Smooth muscle cell (in vitro differentiated cells): ENCODE measurements at regions not wholly inside any gene's neighbourhood (a gene's known extent, or its start where the extent isn't known, plus 50 kb on each side); places are given as distances from the start of the nearest gene placed in this dataset.

Experiments
- DNase-seq: peaks from one replicate; lab custom pipeline; 2025; ENCODE audit not compliant: unreplicated experiment; lab: John Stamatoyannopoulos, UW
- H2AFZ ChIP-seq: fragments of 200-600 bp; sonication (generic); 2 replicates; pipeline ENCODE4 v1.6.0; 2016; ENCODE audit warnings: antibody characterized with exemption, low read depth, mild to moderate bottlenecking
- H3F3A ChIP-seq: fragments of 200-600 bp; sonication (generic); 2 replicates; pipeline ENCODE4 v1.6.0; 2017; ENCODE audit warnings: antibody characterized with exemption, low read depth
- H3K27ac ChIP-seq: fragments of 200-600 bp; sonication (generic); 2 replicates; pipeline ENCODE4 v1.5.1; 2016; ENCODE audit warnings: low read depth, mild to moderate bottlenecking
- H3K27me3 ChIP-seq: fragments of 200-600 bp; sonication (generic); 2 replicates; pipeline ENCODE4 v1.6.1; 2016; ENCODE audit warnings: low read depth, mild to moderate bottlenecking
- H3K36me3 ChIP-seq: fragments of 200-600 bp; sonication (generic); 2 replicates; pipeline ENCODE4 v1.5.1; 2016; ENCODE audit warnings: low read depth
- H3K4me1 ChIP-seq: fragments of 200-600 bp; sonication (generic); 2 replicates; pipeline ENCODE4 v1.5.1; 2016; ENCODE audit warnings: low read depth
- H3K4me2 ChIP-seq: fragments of 200-600 bp; sonication (generic); 2 replicates; pipeline ENCODE4 v1.6.0; 2016; ENCODE audit warnings: mild to moderate bottlenecking
- H3K4me3 ChIP-seq: fragments of 200-600 bp; sonication (generic); 2 replicates; pipeline ENCODE4 v1.5.1; 2016; ENCODE audit warnings: mild to moderate bottlenecking
- H3K79me2 ChIP-seq: fragments of 200-600 bp; sonication (generic); 2 replicates; pipeline ENCODE4 v1.6.0; 2016; ENCODE audit warnings: low read depth, mild to moderate bottlenecking
- H3K9ac ChIP-seq: fragments of 200-600 bp; sonication (generic); 2 replicates; pipeline ENCODE4 v1.6.0; 2016; ENCODE audit warnings: low read depth
- H3K9me3 ChIP-seq: fragments of 200-600 bp; sonication (generic); replicated peaks from 2 replicates; pipeline ENCODE4 v1.5.1; 2016; ENCODE audit warnings: low read depth
- H4K20me1 ChIP-seq: fragments of 200-600 bp; sonication (generic); 2 replicates; pipeline ENCODE4 v1.6.0; 2016; ENCODE audit warnings: low read depth
- whole genome bisulfite sequencing: methylation state at CpG from one replicate; pipeline ENCODE4 v1.1.7; 2016; ENCODE audit warnings: low lambda C conversion rate; 5-methylcytosine and 5-hydroxymethylcytosine counted together
- TF ChIP-seq, protein P1 (sequence below): fragments of 200-600 bp; sonication (generic); IDR thresholded peaks from 2 replicates; pipeline ENCODE4 v1.5.1; 2017; ENCODE audit warnings: borderline replicate concordance, mild to moderate bottlenecking, antibody characterized with exemption; ENCODE audit not compliant: insufficient read depth, poor library complexity, severe bottlenecking

- TF ChIP-seq, protein P1, sequence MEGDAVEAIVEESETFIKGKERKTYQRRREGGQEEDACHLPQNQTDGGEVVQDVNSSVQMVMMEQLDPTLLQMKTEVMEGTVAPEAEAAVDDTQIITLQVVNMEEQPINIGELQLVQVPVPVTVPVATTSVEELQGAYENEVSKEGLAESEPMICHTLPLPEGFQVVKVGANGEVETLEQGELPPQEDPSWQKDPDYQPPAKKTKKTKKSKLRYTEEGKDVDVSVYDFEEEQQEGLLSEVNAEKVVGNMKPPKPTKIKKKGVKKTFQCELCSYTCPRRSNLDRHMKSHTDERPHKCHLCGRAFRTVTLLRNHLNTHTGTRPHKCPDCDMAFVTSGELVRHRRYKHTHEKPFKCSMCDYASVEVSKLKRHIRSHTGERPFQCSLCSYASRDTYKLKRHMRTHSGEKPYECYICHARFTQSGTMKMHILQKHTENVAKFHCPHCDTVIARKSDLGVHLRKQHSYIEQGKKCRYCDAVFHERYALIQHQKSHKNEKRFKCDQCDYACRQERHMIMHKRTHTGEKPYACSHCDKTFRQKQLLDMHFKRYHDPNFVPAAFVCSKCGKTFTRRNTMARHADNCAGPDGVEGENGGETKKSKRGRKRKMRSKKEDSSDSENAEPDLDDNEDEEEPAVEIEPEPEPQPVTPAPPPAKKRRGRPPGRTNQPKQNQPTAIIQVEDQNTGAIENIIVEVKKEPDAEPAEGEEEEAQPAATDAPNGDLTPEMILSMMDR, result no peak
- H3K4me1 ChIP-seq, result peaks cover 4% of the 10 kb centered on the region
- no peak overlapping the region for H2AFZ ChIP-seq
- H3K9me3 ChIP-seq, result no peaks in the 10 kb centered on the region
- no peaks in the 10 kb centered on the region for H3K79me2 ChIP-seq
- 78% methylated on average over 14 of the region's 14 CpGs for WGBS
- H3K27me3 ChIP-seq, result no peaks in the 10 kb centered on the region
- no peaks in the 10 kb centered on the region for H3K36me3 ChIP-seq
- H3K9ac ChIP-seq, result no peak overlapping the region
- H3K4me3 ChIP-seq, result no peak overlapping the region
- H3K27ac ChIP-seq, result no peak overlapping the region
- H3K4me2 ChIP-seq, result no peak overlapping the region
- no peak for DNase-seq
- no peaks in the 10 kb centered on the region for H4K20me1 ChIP-seq
- H3F3A ChIP-seq, result no peaks in the 10 kb centered on the region
Observed at GRCh38 chr18:59049721-59050660, 89.7 kb upstream of the SEC11C start.

- Histone ChIP-seq H3K79me2 (no peaks in the 10 kb centered on the region), H3K4me1 (peaks cover 4% of the 10 kb centered on the region), H4K20me1 (no peaks in the 10 kb centered on the region), H3K4me3 (no peak overlapping the region), H3K4me2 (no peak overlapping the region), H3K27me3 (no peaks in the 10 kb centered on the region), H2AFZ (no peak overlapping the region), H3K27ac (no peak overlapping the region), H3K36me3 (no peaks in the 10 kb centered on the region), H3K9ac (no peak overlapping the region), H3F3A (no peaks in the 10 kb centered on the region), H3K9me3 (no peaks in the 10 kb centered on the region)
- WGBS, result 92% methylated on average over 3 of the region's 3 CpGs
- TF ChIP-seq, protein P1, result no peak
- DNase-seq, result no peak
Observed at GRCh38 chr18:59050661-59051057, 89.0 kb upstream of the SEC11C start.

- no peak overlapping the region for H3K4me2 ChIP-seq
Observed at GRCh38 chr18:59051470-59052165, 88.1 kb upstream of the SEC11C start.

More at GRCh38 chr18:59051470-59052165, 88.1 kb upstream of the SEC11C start:
- TF ChIP-seq, protein P1, result no peak
- Histone ChIP-seq H3K9ac (no peak overlapping the region), H3K36me3 (no peaks in the 10 kb centered on the region), H3K9me3 (no peaks in the 10 kb centered on the region), H3K27me3 (no peaks in the 10 kb centered on the region), H3F3A (no peaks in the 10 kb centered on the region), H3K4me3 (no peak overlapping the region), H4K20me1 (no peaks in the 10 kb centered on the region), H3K79me2 (no peaks in the 10 kb centered on the region), H2AFZ (no peak overlapping the region), H3K27ac (no peak overlapping the region), H3K4me1 (peaks cover 4% of the 10 kb centered on the region)
- no peak for DNase-seq
- 94% methylated on average over 12 of the region's 12 CpGs for WGBS
